Lower leg skin (tissue), 4 donors: ENCODE measurements at regions not wholly inside any gene's neighbourhood (a gene's known extent, or its start where the extent isn't known, plus 50 kb on each side); places are given as distances from the start of the nearest gene placed in this dataset.

Source experiments
- DNase-seq, 2 donors: peaks; one replicate each; pipeline ENCODE4 v3.0.0-alpha.2; 2019; ENCODE audit warnings: low spot score in 2 of 2
- H3K4me3 ChIP-seq: fragments of 200-600 bp; sonication (generic); 2 replicates; pipeline ENCODE4 v1.5.1; 2017; ENCODE audit warnings: mild to moderate bottlenecking, low read depth; ENCODE audit not compliant: poor library complexity, severe bottlenecking
- CTCF ChIP-seq, 3 donors: fragments of 450-650 bp; IDR thresholded peaks; one replicate each; pipeline ENCODE4 v1.5.1; 2016; ENCODE audit warnings: antibody characterized with exemption in 3 of 3, mild to moderate bottlenecking in 3 of 3, moderate library complexity in 2 of 3
- POLR2A ChIP-seq, 2 donors: fragments of 450-650 bp; IDR thresholded peaks; one replicate each; pipeline ENCODE4 v1.6.1; 2016 to 2017; ENCODE audit warnings: antibody characterized with exemption in 2 of 2, mild to moderate bottlenecking in 1 of 2, moderate library complexity in 1 of 2
- WGBS, 2 donors: methylation state at CpG; one replicate each; pipeline ENCODE4 v1.1.5; 2018; 5-methylcytosine and 5-hydroxymethylcytosine counted together
- intact Hi-C: fragments of 100-400 bp; cut with DNase I; formaldehyde crosslinking; loops from one replicate; pipeline ENCODE4 v1.15.0; 2023; ENCODE audit warnings: low total_unique reads

DNA sequence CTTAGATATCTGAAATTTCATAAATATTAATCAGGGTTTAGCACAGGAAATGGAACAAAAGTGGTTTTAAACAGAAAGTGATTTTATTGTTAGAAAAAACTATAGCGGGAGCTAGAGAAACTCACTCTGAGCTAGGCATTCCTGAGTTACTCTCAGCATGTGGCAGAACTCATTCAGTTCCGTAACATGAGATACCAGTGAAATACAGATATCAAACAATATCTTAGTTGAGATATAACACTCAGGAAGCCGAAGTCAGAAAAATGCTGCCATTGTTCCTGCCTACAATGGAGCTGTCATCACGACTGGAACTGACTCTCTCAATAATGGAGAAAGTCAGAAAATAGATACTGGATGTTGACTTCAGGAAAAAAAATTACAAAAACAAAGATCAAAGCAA is 1428.7 kb downstream of the PCDH18 start:
- WGBS, 2 donors, result 77 to 81% methylated on average over 4 of the region's 4 CpGs

DNA sequence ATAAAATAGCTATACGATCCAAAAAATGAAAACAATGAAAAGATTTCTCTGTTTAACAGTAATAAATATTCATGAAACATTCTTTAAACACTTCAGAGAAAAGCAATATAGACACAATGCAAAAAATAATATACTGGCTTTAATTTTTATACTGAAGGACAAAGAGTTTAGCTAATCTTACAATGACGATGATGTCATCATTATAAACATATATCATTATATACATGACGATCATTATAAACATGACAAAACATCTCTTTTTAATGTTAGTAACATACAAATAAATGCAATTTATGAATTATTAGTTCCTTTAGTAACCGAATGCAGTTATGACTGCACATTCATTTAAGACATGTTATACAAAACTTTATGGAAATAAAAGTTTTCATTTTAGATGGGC is 1434.6 kb downstream of the PCDH18 start:
- no peak overlapping the region for H3K4me3 ChIP-seq
- intact Hi-C loops, result no loop called here
- DNase-seq, result no peak
- 78 to 79% methylated on average over 4 of the region's 4 CpGs for WGBS, 2 donors
- TF ChIP-seq CTCF (IDR thresholded peaks at IDR 0.05) (no peak), POLR2A (IDR thresholded peaks at IDR 0.05) (no peak)

More for the DNA sequence above, 1428.7 kb downstream of the PCDH18 start:
- TF ChIP-seq POLR2A (IDR thresholded peaks at IDR 0.05) (no peak), CTCF (IDR thresholded peaks at IDR 0.05) (no peak)
- intact Hi-C loops, result no loop called here
- DNase-seq, result no peak
- no peak overlapping the region for H3K4me3 ChIP-seq

DNA sequence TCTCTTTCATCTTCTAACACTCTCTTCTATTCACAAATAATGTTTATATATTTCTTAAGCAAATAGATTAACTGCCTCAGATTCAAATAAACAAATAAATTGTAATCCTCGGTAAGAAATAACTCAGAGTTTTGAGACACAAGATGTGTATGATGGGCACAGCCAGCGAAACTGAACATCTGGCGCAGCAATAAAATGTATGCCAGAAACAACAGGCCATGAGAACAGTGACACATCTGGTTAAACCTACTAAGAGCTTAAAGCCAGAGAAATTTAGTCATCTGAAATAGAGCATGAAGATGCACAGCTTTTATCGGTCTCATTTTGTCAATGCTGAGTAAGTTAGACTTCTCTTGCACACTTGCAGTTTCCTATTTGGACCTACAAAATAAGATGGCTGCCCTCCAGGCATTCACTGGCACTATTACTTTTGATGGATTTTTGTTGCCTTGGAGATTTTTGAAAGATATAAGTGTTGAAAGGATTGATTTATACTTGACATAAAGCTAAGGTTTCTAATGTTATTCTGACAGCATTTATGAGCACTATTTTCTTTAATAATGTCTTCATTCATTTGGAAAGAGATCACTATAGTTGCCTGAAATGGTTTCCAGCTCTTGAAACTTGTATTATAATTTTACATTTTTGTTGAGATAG is 1444.0 kb downstream of the PCDH18 start:
- intact Hi-C loops, result no loop called here
- no peak overlapping the region for H3K4me3 ChIP-seq
- TF ChIP-seq CTCF (IDR thresholded peaks at IDR 0.05), result no peak
- no peak for TF ChIP-seq POLR2A (IDR thresholded peaks at IDR 0.05)
- 63 to 65% methylated on average over 4 of the region's 4 CpGs for WGBS, 2 donors
- DNase-seq, result no peak

GRCh38 chr4:136078976-136079375 is 1453.3 kb downstream of the PCDH18 start:
- no peak for DNase-seq
- WGBS, 2 donors, result 15 to 44% methylated on average over 1 of the region's 1 CpG
- no peak for TF ChIP-seq POLR2A (IDR thresholded peaks at IDR 0.05)
- TF ChIP-seq CTCF (IDR thresholded peaks at IDR 0.05), result no peak
- no peak overlapping the region for H3K4me3 ChIP-seq
- intact Hi-C loops, result no loop called here

- TF ChIP-seq POLR2A (IDR thresholded peaks at IDR 0.05) (no peak), CTCF (IDR thresholded peaks at IDR 0.05) (no peak)
- intact Hi-C loops, result no loop called here
- WGBS, 2 donors, result 75 to 80% methylated on average over 7 of the region's 7 CpGs
- no peak overlapping the region for H3K4me3 ChIP-seq
- DNase-seq, result peak in 1 of 2 donors; percentile 28
Measured at GRCh38 chr4:136056748-136057147, 1475.5 kb downstream of the PCDH18 start.

DNA sequence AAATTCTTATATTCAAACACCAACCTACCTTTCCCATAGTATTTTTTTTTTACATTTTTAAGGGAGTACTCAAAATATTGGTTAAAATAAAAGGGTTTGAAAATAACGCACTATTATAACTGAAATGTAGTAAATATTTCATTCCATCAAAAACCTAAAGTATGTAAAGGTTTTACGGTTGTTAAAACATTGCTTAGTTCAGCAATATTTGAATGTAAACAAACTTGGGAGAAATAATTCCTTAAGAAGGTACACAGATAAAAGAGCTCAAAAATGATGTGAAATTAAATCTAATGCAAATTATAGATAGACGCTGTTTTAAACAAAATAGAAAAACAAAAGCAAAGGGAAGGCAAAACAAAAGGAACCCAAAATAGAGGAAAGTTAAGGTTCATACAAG is 1476.9 kb downstream of the PCDH18 start:
- intact Hi-C loops, result no loop called here
- TF ChIP-seq POLR2A (IDR thresholded peaks at IDR 0.05), result no peak
- TF ChIP-seq CTCF (IDR thresholded peaks at IDR 0.05), result no peak
- DNase-seq, result no peak
- no peak overlapping the region for H3K4me3 ChIP-seq
- 85 to 89% methylated on average over 3 of the region's 3 CpGs for WGBS, 2 donors
